SK-N-SH treated with all-trans-retinoic acid at 6 μM for 48 hours (cell line): ENCODE measurements at regions not wholly inside any gene's neighbourhood (a gene's known extent, or its start where the extent isn't known, plus 50 kb on each side); places are given as distances from the start of the nearest gene placed in this dataset.

ENCODE experiments used
- ATAC-seq: fragments of 200-7000 bp; cut with Tn5 transposase; 3 replicates; pipeline ENCODE4 v1.9.1; 2020; ENCODE audit warnings: mild to moderate bottlenecking, moderate library complexity
- ARNTL ChIP-seq: fragments of 450-650 bp; formaldehyde crosslinking; IDR thresholded peaks from 2 replicates; pipeline ENCODE4 v1.5.0; 2020; ENCODE audit warnings: low read depth, mild to moderate bottlenecking, moderate library complexity, borderline replicate concordance
- BACH2 ChIP-seq: fragments of 250-450 bp; sonication (Bioruptor Pico); IDR thresholded peaks from 2 replicates; pipeline ENCODE4 v1.9.0; 2021; ENCODE audit warnings: mild to moderate bottlenecking, borderline replicate concordance
- CSDC2 ChIP-seq: fragments of 250-450 bp; sonication (Bioruptor Pico); IDR thresholded peaks from 2 replicates; pipeline ENCODE4 v1.5.0; 2020; ENCODE audit warnings: mild to moderate bottlenecking, moderate library complexity
- ESRRG ChIP-seq: fragments of 250-450 bp; sonication (Bioruptor Pico); IDR thresholded peaks from 2 replicates; pipeline ENCODE4 v1.6.1; 2021; ENCODE audit warnings: mild to moderate bottlenecking
- GLIS3 ChIP-seq: fragments of 250-450 bp; sonication (Bioruptor Pico); IDR thresholded peaks from 2 replicates; pipeline ENCODE4 v1.5.0; 2020; ENCODE audit warnings: mild to moderate bottlenecking, moderate library complexity
- ISL1 ChIP-seq: fragments of 250-450 bp; sonication (Bioruptor Pico); IDR thresholded peaks from 2 replicates; pipeline ENCODE4 v2.1.2; 2022; ENCODE audit warnings: mild to moderate bottlenecking, moderate library complexity
- PPARA ChIP-seq: fragments of 250-450 bp; sonication (Bioruptor Pico); IDR thresholded peaks from 2 replicates; pipeline ENCODE4 v1.5.0; 2020; ENCODE audit warnings: mild to moderate bottlenecking, borderline replicate concordance
- RARB ChIP-seq: fragments of 250-450 bp; sonication (Bioruptor Pico); IDR thresholded peaks from 2 replicates; pipeline ENCODE4 v1.8.0; 2021; ENCODE audit warnings: mild to moderate bottlenecking, moderate library complexity
- SNAI2 ChIP-seq: fragments of 250-450 bp; sonication (Bioruptor Pico); IDR thresholded peaks from 2 replicates; pipeline ENCODE4 v1.5.0; 2020; ENCODE audit warnings: mild to moderate bottlenecking, moderate library complexity
- TCF4 ChIP-seq: fragments of 250-450 bp; sonication (Bioruptor Pico); IDR thresholded peaks from 2 replicates; pipeline ENCODE4 v1.8.0; 2021; ENCODE audit warnings: mild to moderate bottlenecking, moderate library complexity, borderline replicate concordance
- TOX ChIP-seq: fragments of 250-450 bp; sonication (Bioruptor Pico); IDR thresholded peaks from 2 replicates; pipeline ENCODE4 v1.8.0; 2021; ENCODE audit warnings: mild to moderate bottlenecking, moderate library complexity, borderline replicate concordance
- ZC3H10 ChIP-seq: fragments of 250-450 bp; sonication (Bioruptor Pico); IDR thresholded peaks from 2 replicates; pipeline ENCODE4 v1.5.1; 2021; ENCODE audit warnings: mild to moderate bottlenecking, moderate library complexity
- ZFP3 ChIP-seq: fragments of 250-450 bp; sonication (Bioruptor Pico); IDR thresholded peaks from 2 replicates; pipeline ENCODE4 v1.5.0; 2020; ENCODE audit warnings: mild to moderate bottlenecking, moderate library complexity
- ZFP30 ChIP-seq: fragments of 450-650 bp; formaldehyde crosslinking; IDR thresholded peaks from 2 replicates; pipeline ENCODE4 v1.5.0; 2022; ENCODE audit warnings: mild to moderate bottlenecking, moderate library complexity
- ZNF565 ChIP-seq: fragments of 450-650 bp; formaldehyde crosslinking; conservative IDR thresholded peaks from 2 replicates; pipeline ENCODE4 v1.5.0; 2020; ENCODE audit warnings: low read depth, mild to moderate bottlenecking, moderate library complexity
- ZNF70 ChIP-seq: fragments of 450-650 bp; formaldehyde crosslinking; IDR thresholded peaks from 2 replicates; pipeline ENCODE4 v1.5.0; 2020; ENCODE audit warnings: mild to moderate bottlenecking, moderate library complexity
- ZNF8 ChIP-seq: fragments of 450-650 bp; formaldehyde crosslinking; IDR thresholded peaks from 2 replicates; pipeline ENCODE4 v1.5.0; 2020; ENCODE audit warnings: mild to moderate bottlenecking, moderate library complexity
- TF ChIP-seq, protein P1 (sequence below): fragments of 250-450 bp; sonication (Bioruptor Pico); IDR thresholded peaks from 2 replicates; pipeline ENCODE4 v1.5.1; 2021; ENCODE audit warnings: mild to moderate bottlenecking, moderate library complexity
- TF ChIP-seq, protein P2 (sequence below): fragments of 250-450 bp; sonication (Bioruptor Pico); IDR thresholded peaks from 2 replicates; pipeline ENCODE4 v1.5.0; 2020; ENCODE audit warnings: mild to moderate bottlenecking, moderate library complexity
- TF ChIP-seq, protein P3 (sequence below): fragments of 250-450 bp; sonication (Bioruptor Pico); IDR thresholded peaks from 2 replicates; pipeline ENCODE4 v1.5.1; 2020; ENCODE audit warnings: low read depth, mild to moderate bottlenecking, moderate library complexity
- TF ChIP-seq, protein P4 (sequence below): fragments of 250-450 bp; sonication (Bioruptor Pico); IDR thresholded peaks from 2 replicates; pipeline ENCODE4 v1.8.0; 2021; ENCODE audit warnings: low read depth, mild to moderate bottlenecking, moderate library complexity, borderline replicate concordance
- TF ChIP-seq, protein P5 (sequence below): fragments of 250-450 bp; sonication (Bioruptor Pico); IDR thresholded peaks from 2 replicates; pipeline ENCODE4 v1.8.0; 2020; ENCODE audit warnings: mild to moderate bottlenecking, moderate library complexity, borderline replicate concordance

DNA sequence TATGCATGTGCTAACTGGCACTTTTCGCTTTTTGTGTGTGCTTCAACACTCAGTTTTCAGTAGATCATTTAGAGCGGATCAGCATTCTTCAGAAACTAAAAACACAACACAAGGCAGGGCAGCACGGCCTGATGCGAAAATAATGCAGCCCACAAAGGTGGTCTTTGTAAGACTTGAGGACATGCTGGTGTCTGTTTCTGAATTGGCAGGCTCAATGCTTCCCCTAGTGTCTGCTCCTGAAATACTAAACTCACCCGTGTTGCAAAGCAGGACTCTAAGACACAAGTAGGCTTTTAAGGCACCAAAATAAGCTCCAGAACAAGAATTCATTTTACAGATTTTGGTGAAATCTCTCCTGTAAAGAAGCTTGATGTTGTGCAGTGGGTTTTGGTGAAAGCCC is 676.5 kb downstream of the TENT5A start:
- peak; percentile 65; the same call in 2 of the 3 replicates for ATAC-seq
- TF ChIP-seq ZNF70: no peak
- TF ChIP-seq, protein P1, sequence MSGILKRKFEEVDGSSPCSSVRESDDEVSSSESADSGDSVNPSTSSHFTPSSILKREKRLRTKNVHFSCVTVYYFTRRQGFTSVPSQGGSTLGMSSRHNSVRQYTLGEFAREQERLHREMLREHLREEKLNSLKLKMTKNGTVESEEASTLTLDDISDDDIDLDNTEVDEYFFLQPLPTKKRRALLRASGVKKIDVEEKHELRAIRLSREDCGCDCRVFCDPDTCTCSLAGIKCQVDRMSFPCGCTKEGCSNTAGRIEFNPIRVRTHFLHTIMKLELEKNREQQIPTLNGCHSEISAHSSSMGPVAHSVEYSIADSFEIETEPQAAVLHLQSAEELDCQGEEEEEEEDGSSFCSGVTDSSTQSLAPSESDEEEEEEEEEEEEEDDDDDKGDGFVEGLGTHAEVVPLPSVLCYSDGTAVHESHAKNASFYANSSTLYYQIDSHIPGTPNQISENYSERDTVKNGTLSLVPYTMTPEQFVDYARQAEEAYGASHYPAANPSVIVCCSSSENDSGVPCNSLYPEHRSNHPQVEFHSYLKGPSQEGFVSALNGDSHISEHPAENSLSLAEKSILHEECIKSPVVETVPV: no peak
- no peak for TF ChIP-seq CSDC2 (CRISPR knock-in tag)
- TF ChIP-seq ZC3H10: no peak
- no peak for TF ChIP-seq ESRRG (CRISPR knock-in tag)
- TF ChIP-seq ISL1 (CRISPR knock-in tag): no peak
- TF ChIP-seq TOX: no peak
- TF ChIP-seq RARB (CRISPR knock-in tag): no peak
- no peak for TF ChIP-seq GLIS3 (CRISPR knock-in tag)
- TF ChIP-seq, protein P2, sequence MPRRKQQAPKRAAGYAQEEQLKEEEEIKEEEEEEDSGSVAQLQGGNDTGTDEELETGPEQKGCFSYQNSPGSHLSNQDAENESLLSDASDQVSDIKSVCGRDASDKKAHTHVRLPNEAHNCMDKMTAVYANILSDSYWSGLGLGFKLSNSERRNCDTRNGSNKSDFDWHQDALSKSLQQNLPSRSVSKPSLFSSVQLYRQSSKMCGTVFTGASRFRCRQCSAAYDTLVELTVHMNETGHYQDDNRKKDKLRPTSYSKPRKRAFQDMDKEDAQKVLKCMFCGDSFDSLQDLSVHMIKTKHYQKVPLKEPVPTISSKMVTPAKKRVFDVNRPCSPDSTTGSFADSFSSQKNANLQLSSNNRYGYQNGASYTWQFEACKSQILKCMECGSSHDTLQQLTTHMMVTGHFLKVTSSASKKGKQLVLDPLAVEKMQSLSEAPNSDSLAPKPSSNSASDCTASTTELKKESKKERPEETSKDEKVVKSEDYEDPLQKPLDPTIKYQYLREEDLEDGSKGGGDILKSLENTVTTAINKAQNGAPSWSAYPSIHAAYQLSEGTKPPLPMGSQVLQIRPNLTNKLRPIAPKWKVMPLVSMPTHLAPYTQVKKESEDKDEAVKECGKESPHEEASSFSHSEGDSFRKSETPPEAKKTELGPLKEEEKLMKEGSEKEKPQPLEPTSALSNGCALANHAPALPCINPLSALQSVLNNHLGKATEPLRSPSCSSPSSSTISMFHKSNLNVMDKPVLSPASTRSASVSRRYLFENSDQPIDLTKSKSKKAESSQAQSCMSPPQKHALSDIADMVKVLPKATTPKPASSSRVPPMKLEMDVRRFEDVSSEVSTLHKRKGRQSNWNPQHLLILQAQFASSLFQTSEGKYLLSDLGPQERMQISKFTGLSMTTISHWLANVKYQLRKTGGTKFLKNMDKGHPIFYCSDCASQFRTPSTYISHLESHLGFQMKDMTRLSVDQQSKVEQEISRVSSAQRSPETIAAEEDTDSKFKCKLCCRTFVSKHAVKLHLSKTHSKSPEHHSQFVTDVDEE (CRISPR knock-in tag): no peak
- no peak for TF ChIP-seq ZFP30
- TF ChIP-seq ZFP3 (CRISPR knock-in tag): no peak
- TF ChIP-seq TCF4 (CRISPR knock-in tag): no peak
- TF ChIP-seq, protein P3, sequence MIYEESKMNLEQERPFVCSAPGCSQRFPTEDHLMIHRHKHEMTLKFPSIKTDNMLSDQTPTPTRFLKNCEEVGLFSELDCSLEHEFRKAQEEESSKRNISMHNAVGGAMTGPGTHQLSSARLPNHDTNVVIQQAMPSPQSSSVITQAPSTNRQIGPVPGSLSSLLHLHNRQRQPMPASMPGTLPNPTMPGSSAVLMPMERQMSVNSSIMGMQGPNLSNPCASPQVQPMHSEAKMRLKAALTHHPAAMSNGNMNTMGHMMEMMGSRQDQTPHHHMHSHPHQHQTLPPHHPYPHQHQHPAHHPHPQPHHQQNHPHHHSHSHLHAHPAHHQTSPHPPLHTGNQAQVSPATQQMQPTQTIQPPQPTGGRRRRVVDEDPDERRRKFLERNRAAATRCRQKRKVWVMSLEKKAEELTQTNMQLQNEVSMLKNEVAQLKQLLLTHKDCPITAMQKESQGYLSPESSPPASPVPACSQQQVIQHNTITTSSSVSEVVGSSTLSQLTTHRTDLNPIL (CRISPR knock-in tag): no peak
- TF ChIP-seq ARNTL: no peak
- TF ChIP-seq ZNF565 (CRISPR knock-in tag): no peak
- TF ChIP-seq BACH2 (CRISPR knock-in tag): no peak
- no peak for TF ChIP-seq SNAI2
- TF ChIP-seq, protein P4, sequence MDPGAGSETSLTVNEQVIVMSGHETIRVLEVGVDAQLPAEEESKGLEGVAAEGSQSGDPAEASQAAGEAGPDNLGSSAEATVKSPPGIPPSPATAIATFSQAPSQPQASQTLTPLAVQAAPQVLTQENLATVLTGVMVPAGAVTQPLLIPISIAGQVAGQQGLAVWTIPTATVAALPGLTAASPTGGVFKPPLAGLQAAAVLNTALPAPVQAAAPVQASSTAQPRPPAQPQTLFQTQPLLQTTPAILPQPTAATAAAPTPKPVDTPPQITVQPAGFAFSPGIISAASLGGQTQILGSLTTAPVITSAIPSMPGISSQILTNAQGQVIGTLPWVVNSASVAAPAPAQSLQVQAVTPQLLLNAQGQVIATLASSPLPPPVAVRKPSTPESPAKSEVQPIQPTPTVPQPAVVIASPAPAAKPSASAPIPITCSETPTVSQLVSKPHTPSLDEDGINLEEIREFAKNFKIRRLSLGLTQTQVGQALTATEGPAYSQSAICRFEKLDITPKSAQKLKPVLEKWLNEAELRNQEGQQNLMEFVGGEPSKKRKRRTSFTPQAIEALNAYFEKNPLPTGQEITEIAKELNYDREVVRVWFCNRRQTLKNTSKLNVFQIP (CRISPR knock-in tag): no peak
- no peak for TF ChIP-seq PPARA

DNA sequence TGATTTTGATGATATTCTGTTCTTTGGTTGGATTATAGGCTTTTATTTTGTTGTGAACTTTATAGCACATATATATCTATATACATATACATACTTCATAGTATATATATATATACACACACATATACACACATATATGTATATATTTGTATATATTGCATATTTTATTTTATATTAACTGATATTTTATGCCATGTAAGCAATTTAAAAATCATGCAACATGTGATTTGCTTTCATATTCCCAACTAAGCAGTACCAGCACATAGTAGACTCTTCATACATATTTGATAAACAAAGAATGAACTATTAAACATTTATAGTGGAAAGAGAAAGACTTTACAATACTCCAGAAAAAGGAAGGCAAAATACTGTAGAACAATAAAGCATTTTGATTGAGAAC is 679.2 kb downstream of the TENT5A start:
- TF ChIP-seq, protein P2 (CRISPR knock-in tag): no peak
- no peak for TF ChIP-seq SNAI2
- no peak for TF ChIP-seq PPARA
- TF ChIP-seq ZNF70: no peak
- no peak for TF ChIP-seq ZFP30
- no peak for TF ChIP-seq RARB (CRISPR knock-in tag)
- TF ChIP-seq TCF4 (CRISPR knock-in tag): no peak
- TF ChIP-seq, protein P4 (CRISPR knock-in tag): no peak
- no peak for TF ChIP-seq ISL1 (CRISPR knock-in tag)
- TF ChIP-seq, protein P5, sequence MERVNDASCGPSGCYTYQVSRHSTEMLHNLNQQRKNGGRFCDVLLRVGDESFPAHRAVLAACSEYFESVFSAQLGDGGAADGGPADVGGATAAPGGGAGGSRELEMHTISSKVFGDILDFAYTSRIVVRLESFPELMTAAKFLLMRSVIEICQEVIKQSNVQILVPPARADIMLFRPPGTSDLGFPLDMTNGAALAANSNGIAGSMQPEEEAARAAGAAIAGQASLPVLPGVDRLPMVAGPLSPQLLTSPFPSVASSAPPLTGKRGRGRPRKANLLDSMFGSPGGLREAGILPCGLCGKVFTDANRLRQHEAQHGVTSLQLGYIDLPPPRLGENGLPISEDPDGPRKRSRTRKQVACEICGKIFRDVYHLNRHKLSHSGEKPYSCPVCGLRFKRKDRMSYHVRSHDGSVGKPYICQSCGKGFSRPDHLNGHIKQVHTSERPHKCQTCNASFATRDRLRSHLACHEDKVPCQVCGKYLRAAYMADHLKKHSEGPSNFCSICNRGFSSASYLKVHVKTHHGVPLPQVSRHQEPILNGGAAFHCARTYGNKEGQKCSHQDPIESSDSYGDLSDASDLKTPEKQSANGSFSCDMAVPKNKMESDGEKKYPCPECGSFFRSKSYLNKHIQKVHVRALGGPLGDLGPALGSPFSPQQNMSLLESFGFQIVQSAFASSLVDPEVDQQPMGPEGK (CRISPR knock-in tag): no peak
- no peak for TF ChIP-seq CSDC2 (CRISPR knock-in tag)
- TF ChIP-seq ZNF565 (CRISPR knock-in tag): no peak
- TF ChIP-seq, protein P3 (CRISPR knock-in tag): no peak
- TF ChIP-seq ESRRG (CRISPR knock-in tag): no peak
- no peak for TF ChIP-seq BACH2 (CRISPR knock-in tag)
- no peak for TF ChIP-seq ZNF8
- no peak for TF ChIP-seq ARNTL
- ATAC-seq: no peak
